A673 (cell line): ENCODE measurements at regions not wholly inside any gene's neighbourhood (a gene's known extent, or its start where the extent isn't known, plus 50 kb on each side); places are given as distances from the start of the nearest gene placed in this dataset.

Experiments
- BruUV-seq: library from RNA; stranded (reverse); fragments of 400-500 nt; replicated peaks from 2 replicates; lab custom pipeline; 2021; lab: Mats Ljungman, UMichigan
- CTCF ChIA-PET: fragments of 300-600 bp; sonication (Branson Sonifier 250); formaldehyde crosslinking; loops from one replicate; lab custom pipeline; 2022; ENCODE audit warnings: antibody characterized with exemption; lab: Charles Lee
- POLR2A ChIA-PET: fragments of 300-600 bp; sonication (Branson Sonifier 250); formaldehyde crosslinking; loops from one replicate; lab custom pipeline; 2022; ENCODE audit warnings: antibody characterized with exemption; ENCODE audit not compliant: low non-redundant PET; lab: Charles Lee
- DNase-seq: peaks from one replicate; pipeline ENCODE4 v3.0.0-alpha.2; 2015; ENCODE audit warnings: low spot score
- H3K27ac ChIP-seq: fragments of 200-600 bp; sonication (generic); 2 replicates; pipeline ENCODE4 v1.5.1; 2016; ENCODE audit warnings: mixed run types, low read depth, mild to moderate bottlenecking, mixed read lengths, antibody characterized with exemption, low read length; ENCODE audit not compliant: poor library complexity, severe bottlenecking
- H3K27me3 ChIP-seq: fragments of 200-600 bp; sonication (generic); replicated peaks from 2 replicates; pipeline ENCODE4 v1.6.1; 2017; ENCODE audit warnings: mixed run types, low read depth, mild to moderate bottlenecking, mixed read lengths, antibody characterized with exemption, low read length; ENCODE audit not compliant: insufficient read depth, poor library complexity
- H3K36me3 ChIP-seq: fragments of 200-600 bp; sonication (generic); 2 replicates; pipeline ENCODE4 v1.6.1; 2016; ENCODE audit warnings: mixed run types, mild to moderate bottlenecking, mixed read lengths, antibody characterized with exemption, low read length; ENCODE audit not compliant: insufficient read depth, poor library complexity, severe bottlenecking
- H3K4me1 ChIP-seq: fragments of 200-600 bp; sonication (generic); 2 replicates; pipeline ENCODE4 v1.6.1; 2017; ENCODE audit warnings: mixed run types, mild to moderate bottlenecking, mixed read lengths, antibody characterized with exemption, low read length; ENCODE audit not compliant: insufficient read depth, poor library complexity, severe bottlenecking
- H3K4me3 ChIP-seq: fragments of 200-600 bp; sonication (generic); 2 replicates; pipeline ENCODE4 v1.5.1; 2016; ENCODE audit warnings: low read depth, mixed run types, mild to moderate bottlenecking, mixed read lengths, low read length; ENCODE audit not compliant: poor library complexity, severe bottlenecking
- H3K9me3 ChIP-seq: fragments of 200-600 bp; sonication (generic); 2 replicates; pipeline ENCODE4 v1.6.1; 2016; ENCODE audit warnings: mixed run types, low read depth, mild to moderate bottlenecking, mixed read lengths, antibody characterized with exemption, low read length; ENCODE audit not compliant: poor library complexity, severe bottlenecking
- CTCF ChIP-seq: fragments of 300-800, 200-600 bp; sonication (generic); conservative IDR thresholded peaks from 2 replicates; pipeline ENCODE4 v1.5.1; 2017; ENCODE audit warnings: low read depth, mild to moderate bottlenecking, antibody characterized with exemption, low read length, moderate library complexity, mixed read lengths
- EZH2 ChIP-seq: fragments of 200-600 bp; sonication (generic); IDR thresholded peaks from 2 replicates; pipeline ENCODE4 v1.6.1; 2017; ENCODE audit warnings: borderline replicate concordance, low read depth, mild to moderate bottlenecking, mixed read lengths, antibody characterized with exemption, low read length; ENCODE audit not compliant: poor library complexity, severe bottlenecking
- intact Hi-C: fragments of 100-400 bp; cut with micrococcal nuclease; formaldehyde crosslinking; loops from one replicate; pipeline ENCODE4 v1.10.0; 2022; ENCODE audit not compliant: unreplicated experiment

- Histone ChIP-seq H3K9me3 (no peaks in the 10 kb centered on the region), H3K27me3 (no peaks in the 10 kb centered on the region), H3K36me3 (no peaks in the 10 kb centered on the region), H3K4me1 (no peaks in the 10 kb centered on the region), H3K4me3 (no peak overlapping the region), H3K27ac (no peak overlapping the region)
- no TSS peak for BruUV-seq
- DNase-seq = no peak
- ChIA-PET CTCF (no interaction called here), POLR2A (no interaction called here)
- intact Hi-C loops = no loop called here
- TF ChIP-seq EZH2 (no peak), CTCF (no peak)
Measured at GRCh38 chr9:118568704-118569103, 800.5 kb downstream of the BRINP1 start.

GRCh38 chr9:118569148-118569547, 800.1 kb downstream of the BRINP1 start:
- intact Hi-C loops = no loop called here
- TF ChIP-seq CTCF (no peak), EZH2 (no peak)
- BruUV-seq = no TSS peak
- Histone ChIP-seq H3K27me3 (no peaks in the 10 kb centered on the region), H3K4me1 (no peaks in the 10 kb centered on the region), H3K36me3 (no peaks in the 10 kb centered on the region), H3K9me3 (no peaks in the 10 kb centered on the region), H3K4me3 (no peak overlapping the region), H3K27ac (no peak overlapping the region)
- DNase-seq = no peak
- POLR2A ChIA-PET = no interaction called here
- CTCF ChIA-PET = no interaction called here

GRCh38 chr9:118570066-118570465, 799.2 kb downstream of the BRINP1 start:
- no TSS peak for BruUV-seq
- DNase-seq = no peak
- no peaks in the 10 kb centered on the region for H3K36me3 ChIP-seq
- TF ChIP-seq EZH2 (no peak), CTCF (no peak)
- intact Hi-C loops = no loop called here
- H3K9me3 ChIP-seq = no peaks in the 10 kb centered on the region
- no peak overlapping the region for H3K4me3 ChIP-seq
- no peaks in the 10 kb centered on the region for H3K27me3 ChIP-seq
- CTCF ChIA-PET = no interaction called here
- H3K4me1 ChIP-seq = no peaks in the 10 kb centered on the region
- no peak overlapping the region for H3K27ac ChIP-seq
- POLR2A ChIA-PET = no interaction called here
